ENCODE measurements at regions not wholly inside any gene's neighbourhood (a gene's known extent, or its start where the extent isn't known, plus 50 kb on each side); places are given as distances from the start of the nearest gene placed in this dataset.

- TF ChIP-seq PATZ1 (CRISPR knock-in tag; IDR thresholded peaks at IDR 0.05; ENCODE audit: borderline replicate concordance): no peak
- no peak for TF ChIP-seq CREB5 (CRISPR knock-in tag; IDR thresholded peaks at IDR 0.05; ENCODE audit: low read depth)
- no peak for TF ChIP-seq ZFP30 (CRISPR knock-in tag; IDR thresholded peaks at IDR 0.05)
- TF ChIP-seq, protein P1, sequence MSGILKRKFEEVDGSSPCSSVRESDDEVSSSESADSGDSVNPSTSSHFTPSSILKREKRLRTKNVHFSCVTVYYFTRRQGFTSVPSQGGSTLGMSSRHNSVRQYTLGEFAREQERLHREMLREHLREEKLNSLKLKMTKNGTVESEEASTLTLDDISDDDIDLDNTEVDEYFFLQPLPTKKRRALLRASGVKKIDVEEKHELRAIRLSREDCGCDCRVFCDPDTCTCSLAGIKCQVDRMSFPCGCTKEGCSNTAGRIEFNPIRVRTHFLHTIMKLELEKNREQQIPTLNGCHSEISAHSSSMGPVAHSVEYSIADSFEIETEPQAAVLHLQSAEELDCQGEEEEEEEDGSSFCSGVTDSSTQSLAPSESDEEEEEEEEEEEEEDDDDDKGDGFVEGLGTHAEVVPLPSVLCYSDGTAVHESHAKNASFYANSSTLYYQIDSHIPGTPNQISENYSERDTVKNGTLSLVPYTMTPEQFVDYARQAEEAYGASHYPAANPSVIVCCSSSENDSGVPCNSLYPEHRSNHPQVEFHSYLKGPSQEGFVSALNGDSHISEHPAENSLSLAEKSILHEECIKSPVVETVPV (CRISPR knock-in tag; IDR thresholded peaks at IDR 0.05): no peak
- no peak for TF ChIP-seq CSDC2 (CRISPR knock-in tag; IDR thresholded peaks at IDR 0.05)
- TF ChIP-seq, protein P2, sequence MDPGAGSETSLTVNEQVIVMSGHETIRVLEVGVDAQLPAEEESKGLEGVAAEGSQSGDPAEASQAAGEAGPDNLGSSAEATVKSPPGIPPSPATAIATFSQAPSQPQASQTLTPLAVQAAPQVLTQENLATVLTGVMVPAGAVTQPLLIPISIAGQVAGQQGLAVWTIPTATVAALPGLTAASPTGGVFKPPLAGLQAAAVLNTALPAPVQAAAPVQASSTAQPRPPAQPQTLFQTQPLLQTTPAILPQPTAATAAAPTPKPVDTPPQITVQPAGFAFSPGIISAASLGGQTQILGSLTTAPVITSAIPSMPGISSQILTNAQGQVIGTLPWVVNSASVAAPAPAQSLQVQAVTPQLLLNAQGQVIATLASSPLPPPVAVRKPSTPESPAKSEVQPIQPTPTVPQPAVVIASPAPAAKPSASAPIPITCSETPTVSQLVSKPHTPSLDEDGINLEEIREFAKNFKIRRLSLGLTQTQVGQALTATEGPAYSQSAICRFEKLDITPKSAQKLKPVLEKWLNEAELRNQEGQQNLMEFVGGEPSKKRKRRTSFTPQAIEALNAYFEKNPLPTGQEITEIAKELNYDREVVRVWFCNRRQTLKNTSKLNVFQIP (CRISPR knock-in tag; IDR thresholded peaks at IDR 0.05; ENCODE audit: borderline replicate concordance, low read depth): no peak
- no peak for TF ChIP-seq PPARA (CRISPR knock-in tag; IDR thresholded peaks at IDR 0.05; ENCODE audit: borderline replicate concordance)
- TF ChIP-seq RARB (CRISPR knock-in tag; IDR thresholded peaks at IDR 0.05): no peak
- TF ChIP-seq SNAI2 (CRISPR knock-in tag; IDR thresholded peaks at IDR 0.05): no peak
Measured at GRCh38 chr13:65894049-65894448, 1336.1 kb downstream of the PCDH9 start.
